ENCODE measurements at regions not wholly inside any gene's neighbourhood (a gene's known extent, or its start where the extent isn't known, plus 50 kb on each side); places are given as distances from the start of the nearest gene placed in this dataset.

GRCh38 chr5:4911646-4912403 lies 228.3 kb upstream of the ADAMTS16 start:
- no peak for DNase-seq

GRCh38 chr5:4921929-4922328 lies 218.2 kb upstream of the ADAMTS16 start:
- DNase-seq = no peak

DNA sequence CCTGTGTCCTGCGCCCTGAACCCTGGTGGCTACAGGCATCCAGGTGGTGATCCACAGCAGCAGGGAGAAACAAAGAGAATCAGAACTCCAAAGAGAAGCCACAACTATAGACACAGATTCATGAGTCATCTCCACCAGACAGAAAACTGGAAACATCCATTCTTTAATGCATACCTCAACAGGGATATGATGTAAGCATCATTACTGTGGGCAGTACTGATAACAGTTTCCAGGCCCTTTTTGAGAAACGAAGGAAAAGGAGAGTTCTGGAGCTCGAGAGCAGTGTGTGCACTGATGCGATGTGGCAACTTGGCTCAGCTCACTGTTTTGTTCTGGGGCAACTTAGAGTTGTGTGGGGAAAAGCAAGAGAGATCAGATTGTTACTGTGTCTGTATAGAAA lies 215.6 kb upstream of the ADAMTS16 start:
- no peak for DNase-seq

DNA sequence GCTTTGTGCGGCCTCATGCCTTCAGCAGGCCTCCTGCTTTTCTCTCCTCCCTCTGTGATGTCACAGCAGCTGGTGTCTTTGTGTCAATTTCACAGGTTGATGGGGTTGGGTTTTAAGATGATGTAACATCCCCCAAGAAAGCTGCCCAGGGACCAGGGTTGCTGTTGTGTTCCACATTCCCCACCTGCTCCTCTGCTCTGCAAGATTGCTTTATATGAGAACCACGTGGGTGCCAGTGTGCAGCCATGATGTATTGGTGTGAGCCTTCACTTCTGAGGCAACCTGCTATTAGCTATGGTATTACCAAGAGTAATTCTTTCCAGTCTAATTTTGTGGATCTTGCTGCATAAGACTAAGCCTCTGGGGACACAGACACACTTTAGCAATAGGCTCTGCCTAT lies 213.0 kb upstream of the ADAMTS16 start:
- DNase-seq = no peak

DNA sequence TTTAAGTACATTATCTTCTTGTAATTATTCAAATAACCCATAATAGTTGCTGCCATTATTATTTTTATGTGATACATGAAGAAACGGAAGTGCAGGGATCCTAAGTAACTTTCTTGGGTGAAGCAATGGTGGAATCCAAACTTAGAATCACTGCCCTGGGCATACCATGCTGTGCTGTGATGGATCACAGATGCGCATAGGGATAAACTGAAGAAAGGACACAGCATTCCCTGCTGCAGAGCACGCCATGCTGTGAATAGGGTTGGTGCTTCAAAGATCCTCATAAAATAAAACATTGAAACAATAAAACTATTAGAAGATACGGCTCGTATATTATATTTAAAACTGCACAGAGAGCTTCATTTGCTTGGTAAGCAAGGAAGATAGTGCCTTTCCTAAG lies 211.7 kb upstream of the ADAMTS16 start:
- DNase-seq = no peak

DNA sequence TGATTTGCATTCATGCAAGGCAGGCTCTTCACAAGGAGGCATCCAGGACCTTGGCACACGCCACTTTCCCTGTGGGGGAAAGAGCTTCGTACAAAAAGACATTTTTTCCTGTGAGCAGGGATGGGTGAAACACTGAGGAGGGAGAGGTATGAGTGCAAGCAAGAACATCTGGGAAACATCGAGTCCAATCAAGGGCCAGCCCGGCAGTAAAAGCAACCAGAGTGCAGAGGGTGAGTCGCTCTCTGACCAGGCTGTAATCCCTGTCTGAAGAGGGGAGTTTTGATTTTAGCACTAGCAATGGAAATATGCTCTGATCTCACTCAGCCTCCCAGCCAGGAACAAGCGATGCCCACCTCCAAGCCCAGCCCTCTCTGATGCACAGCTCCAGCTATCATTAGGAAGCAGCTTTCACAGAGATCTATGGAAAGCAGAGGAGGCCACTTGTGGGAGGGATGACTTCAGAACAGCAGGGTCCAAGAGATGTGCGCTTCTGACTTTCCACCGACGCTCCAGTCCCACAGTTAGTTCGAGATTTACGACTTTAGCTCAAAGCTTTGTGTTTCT lies 211.0 kb upstream of the ADAMTS16 start:
- DNase-seq = no peak

DNA sequence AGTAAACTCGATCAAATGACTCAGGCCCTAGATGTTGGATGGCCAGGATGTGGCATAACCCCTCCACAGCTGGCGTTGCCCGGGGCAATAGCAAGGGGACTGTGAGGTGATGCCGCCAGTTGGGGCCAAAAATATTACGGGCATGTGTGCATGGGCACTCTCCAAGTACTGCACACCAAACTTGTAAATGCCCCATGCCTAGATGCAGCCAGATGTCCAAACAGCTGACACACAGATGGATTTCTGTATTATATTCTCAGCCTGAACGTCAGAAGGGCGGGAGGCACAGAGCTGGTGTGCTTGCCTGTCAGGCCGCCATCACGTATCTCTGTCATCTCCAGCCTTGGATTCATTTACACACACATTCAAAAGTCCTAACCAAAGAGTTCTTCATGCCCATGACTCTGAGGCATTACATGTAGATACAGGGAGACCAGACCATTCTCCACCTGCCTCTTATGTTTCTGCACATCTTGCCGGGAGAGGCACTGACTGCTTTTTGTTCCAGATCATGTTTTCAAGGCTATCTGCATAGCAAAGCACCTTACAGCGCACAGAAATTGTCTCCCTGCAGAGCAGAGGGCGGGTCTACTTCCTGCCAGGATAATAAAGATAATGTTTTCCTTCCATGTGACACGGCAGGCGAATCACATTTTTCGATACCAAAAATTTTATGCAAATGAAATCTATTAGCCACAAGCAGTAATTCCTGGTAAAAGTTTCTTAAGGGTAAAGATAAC lies 200.9 kb upstream of the ADAMTS16 start:
- no peak for DNase-seq

GRCh38 chr5:4941161-4941560 lies 199.0 kb upstream of the ADAMTS16 start:
- no peak for DNase-seq

DNA sequence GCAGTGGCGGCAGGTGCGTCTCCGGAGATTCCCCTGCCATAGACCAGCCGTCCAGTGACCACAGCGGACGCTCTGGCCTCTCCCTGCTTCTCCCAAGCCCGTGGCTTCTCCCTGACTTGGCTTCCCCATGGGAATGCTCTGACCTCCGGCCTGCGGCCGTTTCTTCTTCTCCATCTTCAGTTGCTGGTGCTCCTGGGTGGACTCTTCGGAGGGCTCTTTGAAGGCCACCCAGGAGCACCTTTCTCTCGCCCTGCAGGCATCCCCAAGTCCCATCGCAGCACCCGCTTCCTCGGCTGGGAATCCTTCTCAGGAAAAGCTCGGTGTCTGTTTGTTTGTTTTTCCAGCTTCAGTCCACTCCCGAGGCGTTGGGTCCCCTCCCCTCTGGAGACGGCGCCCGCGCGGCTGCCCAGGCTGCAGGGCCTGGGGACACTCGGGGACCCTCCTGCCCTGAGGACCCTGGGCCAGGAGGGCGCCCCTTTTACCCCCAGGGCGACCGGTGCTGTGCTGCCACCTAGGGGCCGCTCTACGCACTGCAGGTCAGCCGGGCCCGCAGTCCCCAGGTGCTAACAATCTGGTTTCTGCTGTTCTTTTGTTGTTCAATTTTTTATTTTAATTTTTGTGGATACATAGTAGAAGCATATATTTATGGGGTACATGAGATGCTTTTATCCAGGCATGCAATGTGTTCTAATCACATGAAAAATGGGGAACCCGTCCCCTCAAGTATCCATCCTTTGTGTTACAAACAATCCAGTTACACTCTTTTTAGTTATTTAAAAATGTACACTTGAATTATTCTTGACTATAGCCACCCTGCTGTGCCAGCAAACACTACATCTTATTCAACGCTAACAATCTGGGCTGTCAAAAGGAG lies 197.9 kb upstream of the ADAMTS16 start:
- DNase-seq = no peak

DNA sequence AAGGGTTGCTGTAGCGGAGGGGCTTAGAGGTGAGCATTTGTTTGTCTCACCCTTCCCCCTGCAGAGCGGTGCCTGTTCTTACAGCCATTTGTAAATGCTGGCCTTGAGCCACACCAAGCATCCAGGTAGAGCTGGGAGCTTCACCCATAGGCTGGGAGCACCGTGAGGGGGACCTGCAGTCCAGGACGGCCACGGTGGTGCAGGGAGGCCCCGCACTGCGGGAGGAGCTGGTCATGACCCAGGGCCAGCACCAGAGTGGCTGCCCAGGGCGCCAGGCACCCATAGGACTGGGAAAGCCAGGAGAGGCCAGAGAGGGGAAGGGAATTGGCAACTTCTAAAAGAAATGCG lies 197.3 kb upstream of the ADAMTS16 start:
- DNase-seq = no peak

GRCh38 chr5:4945296-4945695 lies 194.8 kb upstream of the ADAMTS16 start:
- no peak for DNase-seq

DNA sequence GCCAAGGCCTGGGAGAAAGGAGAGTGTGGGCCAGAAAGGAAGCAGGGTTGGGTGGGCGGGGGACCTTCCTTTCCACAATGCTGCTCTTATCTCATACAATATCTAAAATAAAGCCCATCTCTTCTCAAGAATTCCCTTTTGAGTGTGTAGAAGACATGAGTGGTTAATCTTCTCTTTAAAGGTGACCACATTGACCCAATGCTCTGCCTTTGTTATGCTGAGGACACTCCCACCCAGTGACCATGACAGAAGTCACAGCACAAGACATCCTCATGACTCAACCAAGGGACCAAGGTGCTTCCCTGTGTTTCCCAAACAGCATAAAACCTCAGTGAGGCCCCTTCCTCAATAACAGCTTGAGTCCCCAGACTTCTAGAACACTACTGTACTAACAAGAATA lies 193.0 kb upstream of the ADAMTS16 start:
- no peak for DNase-seq

GRCh38 chr5:4947893-4948536 lies 192.1 kb upstream of the ADAMTS16 start:
- DNase-seq = no peak

- no peak for DNase-seq
Measured at GRCh38 chr5:4949108-4949507, 191.0 kb upstream of the ADAMTS16 start.

DNA sequence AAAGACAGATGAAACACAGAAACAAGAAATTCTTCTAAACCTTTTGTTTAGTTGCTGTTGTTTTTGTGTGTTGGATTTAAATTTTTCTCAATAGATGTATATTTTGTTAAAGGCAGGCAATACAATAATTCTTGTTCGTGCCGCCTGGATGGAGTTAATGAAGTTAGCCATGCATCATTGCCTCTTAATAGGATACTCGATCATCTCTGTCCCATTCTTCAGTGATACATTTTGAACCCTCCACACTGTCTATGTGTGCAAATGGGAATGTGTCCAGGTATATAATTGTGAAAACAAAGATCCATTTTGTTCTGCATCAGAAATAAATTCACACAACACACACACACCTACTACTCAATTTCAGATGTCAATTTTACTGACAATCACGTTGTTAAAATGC lies 186.6 kb upstream of the ADAMTS16 start:
- no peak for DNase-seq

DNA sequence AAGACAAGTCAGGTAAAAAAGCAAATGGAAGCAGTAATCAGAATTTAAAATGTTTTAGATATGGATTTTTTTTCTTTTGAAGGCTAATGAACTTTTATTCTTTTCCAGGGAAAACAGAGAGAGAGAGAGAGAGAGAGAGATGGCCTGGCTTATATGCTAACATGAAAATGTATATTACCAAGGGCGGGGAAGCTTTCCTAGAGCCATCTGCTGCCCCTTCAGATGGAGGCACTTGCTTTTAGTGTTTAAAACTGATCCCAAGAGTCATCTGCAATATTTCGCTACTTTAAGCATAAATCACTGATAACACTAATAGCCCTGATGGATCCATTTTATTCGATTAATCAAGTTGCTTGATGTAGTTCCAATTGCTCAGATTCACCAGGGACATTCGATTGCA lies 186.1 kb upstream of the ADAMTS16 start:
- DNase-seq = no peak

- DNase-seq = no peak
Measured at GRCh38 chr5:4963265-4963664, 176.9 kb upstream of the ADAMTS16 start.

- no peak for DNase-seq
Measured at GRCh38 chr5:4969351-4969750, 170.8 kb upstream of the ADAMTS16 start.

- no peak for DNase-seq
Measured at GRCh38 chr5:4970171-4970570, 170.0 kb upstream of the ADAMTS16 start.

GRCh38 chr5:4976902-4977301 lies 163.2 kb upstream of the ADAMTS16 start:
- DNase-seq = no peak

DNA sequence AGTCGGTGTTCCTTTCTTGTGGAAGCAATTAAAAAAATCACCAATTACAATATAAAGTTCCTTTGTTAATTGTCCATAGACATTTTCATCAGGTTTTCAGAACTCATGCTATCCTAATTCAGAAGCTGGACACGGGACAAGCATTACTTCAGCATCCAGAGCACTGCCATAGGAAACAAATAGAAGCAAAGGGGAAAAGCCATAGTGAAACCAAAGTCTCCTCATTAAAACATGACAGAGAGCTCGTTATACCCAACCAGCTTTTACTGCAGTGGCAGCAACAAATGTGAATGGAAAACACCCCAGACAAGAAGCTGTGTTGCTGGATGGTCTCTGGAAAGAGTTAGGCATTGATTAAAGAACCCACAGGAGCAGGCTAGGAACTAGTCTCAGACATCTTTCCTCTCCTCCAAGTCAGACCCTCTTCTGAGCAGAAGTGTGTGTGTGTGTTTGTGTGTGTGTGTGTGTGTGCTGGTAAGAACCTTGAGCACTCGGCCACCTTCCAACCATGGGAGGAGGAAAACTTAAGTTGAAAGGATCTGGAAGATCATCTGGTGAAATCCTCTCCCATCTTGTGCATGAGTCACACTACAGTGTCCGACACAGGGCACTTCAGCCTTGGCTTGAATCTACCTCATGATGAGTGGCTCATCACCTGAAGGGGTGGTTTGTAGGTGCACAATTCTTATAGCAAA lies 162.6 kb upstream of the ADAMTS16 start:
- no peak for DNase-seq

DNA sequence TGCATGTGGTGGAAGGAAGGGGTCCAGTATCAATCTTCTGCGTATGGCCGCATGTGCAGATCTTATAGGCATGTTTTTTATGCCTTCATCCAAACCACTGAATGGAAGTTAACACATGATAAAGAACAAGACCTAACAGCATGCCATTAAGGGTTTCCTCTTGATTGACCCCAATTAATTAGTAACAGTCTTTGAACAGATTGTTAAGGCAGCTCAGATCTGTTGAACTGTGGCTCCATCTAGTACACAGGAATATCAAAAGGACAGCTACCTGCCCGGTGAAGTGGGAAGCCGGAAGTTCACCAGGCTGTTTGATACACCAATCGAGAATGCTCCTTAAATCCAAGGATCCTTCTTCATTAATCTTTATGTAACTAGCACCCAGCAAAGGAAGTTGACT lies 159.9 kb upstream of the ADAMTS16 start:
- no peak for DNase-seq

Data from GF-D8 (cell line).